ENCODE measurements at regions not wholly inside any gene's neighbourhood (a gene's known extent, or its start where the extent isn't known, plus 50 kb on each side); places are given as distances from the start of the nearest gene placed in this dataset.

- no peak for TF ChIP-seq CTCF (IDR thresholded peaks at IDR 0.05)
- TF ChIP-seq, protein P1, sequence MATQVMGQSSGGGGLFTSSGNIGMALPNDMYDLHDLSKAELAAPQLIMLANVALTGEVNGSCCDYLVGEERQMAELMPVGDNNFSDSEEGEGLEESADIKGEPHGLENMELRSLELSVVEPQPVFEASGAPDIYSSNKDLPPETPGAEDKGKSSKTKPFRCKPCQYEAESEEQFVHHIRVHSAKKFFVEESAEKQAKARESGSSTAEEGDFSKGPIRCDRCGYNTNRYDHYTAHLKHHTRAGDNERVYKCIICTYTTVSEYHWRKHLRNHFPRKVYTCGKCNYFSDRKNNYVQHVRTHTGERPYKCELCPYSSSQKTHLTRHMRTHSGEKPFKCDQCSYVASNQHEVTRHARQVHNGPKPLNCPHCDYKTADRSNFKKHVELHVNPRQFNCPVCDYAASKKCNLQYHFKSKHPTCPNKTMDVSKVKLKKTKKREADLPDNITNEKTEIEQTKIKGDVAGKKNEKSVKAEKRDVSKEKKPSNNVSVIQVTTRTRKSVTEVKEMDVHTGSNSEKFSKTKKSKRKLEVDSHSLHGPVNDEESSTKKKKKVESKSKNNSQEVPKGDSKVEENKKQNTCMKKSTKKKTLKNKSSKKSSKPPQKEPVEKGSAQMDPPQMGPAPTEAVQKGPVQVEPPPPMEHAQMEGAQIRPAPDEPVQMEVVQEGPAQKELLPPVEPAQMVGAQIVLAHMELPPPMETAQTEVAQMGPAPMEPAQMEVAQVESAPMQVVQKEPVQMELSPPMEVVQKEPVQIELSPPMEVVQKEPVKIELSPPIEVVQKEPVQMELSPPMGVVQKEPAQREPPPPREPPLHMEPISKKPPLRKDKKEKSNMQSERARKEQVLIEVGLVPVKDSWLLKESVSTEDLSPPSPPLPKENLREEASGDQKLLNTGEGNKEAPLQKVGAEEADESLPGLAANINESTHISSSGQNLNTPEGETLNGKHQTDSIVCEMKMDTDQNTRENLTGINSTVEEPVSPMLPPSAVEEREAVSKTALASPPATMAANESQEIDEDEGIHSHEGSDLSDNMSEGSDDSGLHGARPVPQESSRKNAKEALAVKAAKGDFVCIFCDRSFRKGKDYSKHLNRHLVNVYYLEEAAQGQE (IDR thresholded peaks at IDR 0.05; ENCODE audit: insufficient read depth in 1 of 2, low read depth in 2 of 2, low read length in 1 of 2) = no peak
- no peak for TF ChIP-seq POLR2AphosphoS5 (IDR thresholded peaks at IDR 0.05; ENCODE audit: low read depth, low read length)
- no peak for TF ChIP-seq TCF7L2 (IDR thresholded peaks at IDR 0.05; ENCODE audit: low read depth, low read length)
Observed at GRCh38 chr10:130959752-130960195, 351.7 kb downstream of the TCERG1L start.
